ENCODE measurements at regions not wholly inside any gene's neighbourhood (a gene's known extent, or its start where the extent isn't known, plus 50 kb on each side); places are given as distances from the start of the nearest gene placed in this dataset.

- Histone ChIP-seq H3K4me3 (ENCODE audit: extremely low read depth in 1 of 4, insufficient read depth in 2 of 4, low read depth in 3 of 4, low read length in 4 of 4) (no peak overlapping the region), H3K36me3 (ENCODE audit: control insufficient read depth in 2 of 4, insufficient read depth in 4 of 4, low read length in 3 of 4) (no peaks in the 10 kb centered on the region), H3K4ac (replicated peaks; ENCODE audit: insufficient read length, low read depth, low read length) (no peak overlapping the region), H2BK12ac (ENCODE audit: low read depth, low read length) (no peak overlapping the region), H2BK120ac (replicated peaks; ENCODE audit: low read depth, low read length) (no peak overlapping the region), H2AFZ (ENCODE audit: low read length) (no peak overlapping the region), H3K56ac (replicated peaks; ENCODE audit: insufficient read length, low read depth, low read length) (no peak overlapping the region), H3K23ac (ENCODE audit: insufficient read length) (no peak overlapping the region), H3K14ac (ENCODE audit: insufficient read length) (no peak overlapping the region), H3K18ac (ENCODE audit: extremely low read depth, low read length) (no peak overlapping the region), H3K4me2 (ENCODE audit: insufficient read depth in 1 of 2, low read depth in 2 of 2, low read length in 2 of 2) (no peak overlapping the region), H2AK5ac (ENCODE audit: low read depth, low read length) (no peak overlapping the region), H3K23me2 (ENCODE audit: low read depth, low read length) (no peaks in the 10 kb centered on the region), H2BK5ac (ENCODE audit: low read depth, low read length) (no peak overlapping the region), H4K20me1 (replicated peaks in 1 of 2; ENCODE audit: control insufficient read depth in 1 of 2, insufficient read depth in 2 of 2, low read length in 2 of 2) (no peaks in the 10 kb centered on the region), H4K91ac (replicated peaks; ENCODE audit: insufficient read length, low read length) (no peak overlapping the region), H3K27me3 (replicated peaks in 1 of 4; ENCODE audit: control insufficient read depth in 3 of 4, extremely low read depth in 1 of 4, insufficient read depth in 3 of 4, low read length in 3 of 4) (no peaks in the 10 kb centered on the region), H3K4me1 (replicated peaks in 1 of 4; ENCODE audit: control insufficient read depth in 3 of 4, insufficient read depth in 4 of 4, low read length in 3 of 4) (no peaks in the 10 kb centered on the region), H4K5ac (ENCODE audit: insufficient read length, low read depth, low read length) (no peak overlapping the region), H4K8ac (ENCODE audit: extremely low read depth, insufficient read depth, low read length) (no peak overlapping the region), H2BK15ac (ENCODE audit: low read length) (no peak overlapping the region), H3K9me3 (ENCODE audit: insufficient read depth in 2 of 2, low read depth in 1 of 2, low read length in 1 of 2) (peaks cover 4 to 5% of the 10 kb centered on the region in 2 experiments; a peak in 1 of 4 replicates), H3K27ac (ENCODE audit: low read depth, low read length) (no peak overlapping the region), H3K79me2 (ENCODE audit: control insufficient read depth in 1 of 2, insufficient read depth in 2 of 2, low read length in 2 of 2) (no peaks in the 10 kb centered on the region), H3K79me1 (ENCODE audit: low read depth, low read length) (no peaks in the 10 kb centered on the region), H3K9ac (replicated peaks in 1 of 4; ENCODE audit: extremely low read depth in 1 of 4, low read depth in 3 of 4, low read length in 3 of 4) (no peak overlapping the region), H2BK20ac (ENCODE audit: low read length) (no peak overlapping the region)
- TF ChIP-seq SP4 (IDR thresholded peaks at IDR 0.05; ENCODE audit: low read length) = no peak
- TF ChIP-seq CREB1 (IDR thresholded peaks at IDR 0.05) = no peak
- no peak for TF ChIP-seq TBP (IDR thresholded peaks at IDR 0.05; ENCODE audit: low read depth, low read length)
- no peak for TF ChIP-seq CEBPB (IDR thresholded peaks at IDR 0.05; ENCODE audit: low read depth, low read length)
- TF ChIP-seq KDM4A (IDR thresholded peaks at IDR 0.05; ENCODE audit: low read depth, low read length, severe bottlenecking) = no peak
- no peak for TF ChIP-seq RFX5 (IDR thresholded peaks at IDR 0.05; ENCODE audit: borderline replicate concordance, low read depth, low read length)
- TF ChIP-seq ZNF274 (IDR thresholded peaks at IDR 0.05; ENCODE audit: borderline replicate concordance, extremely low read depth, low read length) = no peak
- TF ChIP-seq SUZ12 (IDR thresholded peaks at IDR 0.05; ENCODE audit: low read length) = no peak
- TF ChIP-seq JUND (IDR thresholded peaks at IDR 0.05; ENCODE audit: low read length) = no peak
- TF ChIP-seq GTF2F1 (IDR thresholded peaks at IDR 0.05; ENCODE audit: borderline replicate concordance, low read depth, low read length) = no peak
- no peak for TF ChIP-seq CBX8 (IDR thresholded peaks at IDR 0.05; ENCODE audit: borderline replicate concordance, low read depth, low read length)
- DNase-seq (ENCODE audit: low read depth in 1 of 2, low spot score in 2 of 2) (no peak), FAIRE-seq (no peak)
- ChIA-PET CTCF (ENCODE audit: partially characterized antibody) (no interaction called here), POLR2A (ENCODE audit: partially characterized antibody) (no interaction called here)
Measured at GRCh38 chr7:92973293-92973731, 136.9 kb upstream of the CDK6 start.
